GM12878 (cell line): ENCODE measurements at regions not wholly inside any gene's neighbourhood (a gene's known extent, or its start where the extent isn't known, plus 50 kb on each side); places are given as distances from the start of the nearest gene placed in this dataset.

ENCODE experiments used
- ATAC-seq: fragments of 200-7000 bp; cut with Tn5 transposase; 3 replicates; pipeline ENCODE4 v1.9.1; 2020; ENCODE audit warnings: mild to moderate bottlenecking, moderate library complexity
- BruUV-seq: library from RNA; stranded (reverse); fragments of 400-500 nt; replicated peaks from 2 replicates; lab custom pipeline; 2021; lab: Mats Ljungman, UMichigan
- CTCF ChIA-PET: fragments of 300-600 bp; sonication (Branson Sonifier 250); formaldehyde crosslinking; extraction: SDS; loops from one replicate; lab custom pipeline; 2021; ENCODE audit warnings: inconsistent platforms; lab: Yijun Ruan, JAX
- POLR2A ChIA-PET: fragments of 350-600 bp; formaldehyde crosslinking; extraction: SDS; loops from one replicate; lab custom pipeline; 2021; ENCODE audit warnings: inconsistent platforms; lab: Charles Lee
- RAD21 ChIA-PET: fragments of 300-600 bp; sonication (Branson Sonifier 250); formaldehyde crosslinking; loops from one replicate; lab custom pipeline; 2023; ENCODE audit warnings: antibody characterized with exemption; ENCODE audit not compliant: unreplicated experiment; lab: Charles Lee
- SMC1A ChIA-PET: fragments of 300-600 bp; sonication (Branson Sonifier 250); formaldehyde crosslinking; loops from one replicate; lab custom pipeline; 2023; ENCODE audit not compliant: unreplicated experiment, uncharacterized antibody; lab: Charles Lee
- DNase-seq: peaks from one replicate; pipeline ENCODE4 v3.0.0-alpha.2; 2011; ENCODE audit warnings: low read depth, low spot score
- FAIRE-seq: peaks from 3 replicates; lab custom pipeline; 2011; peaks lifted over from hg19 to GRCh38; lab: Jason Lieb, UNC
- H2AFZ ChIP-seq: 2 replicates; pipeline ENCODE4 v1.6.0; 2011; ENCODE audit warnings: low read depth, low read length, control low read depth; ENCODE audit not compliant: control insufficient read depth
- H3K27ac ChIP-seq: 2 replicates; pipeline ENCODE4 v1.5.1; 2011; ENCODE audit warnings: control low read depth; ENCODE audit not compliant: control insufficient read depth, insufficient read depth
- H3K27me3 ChIP-seq, 2 experiments: replicated peaks in 1 of 2; 2 replicates each; pipeline versions ENCODE4 v1.6.0 to v1.6.1; 2011; ENCODE audit warnings: low read length in 1 of 2; ENCODE audit not compliant: control insufficient read depth in 2 of 2, insufficient read depth in 2 of 2
- H3K36me3 ChIP-seq, 2 experiments: 2 replicates each; pipeline ENCODE4 v1.5.1; 2011; ENCODE audit warnings: low read length in 1 of 2; ENCODE audit not compliant: control insufficient read depth in 2 of 2, insufficient read depth in 2 of 2
- H3K4me1 ChIP-seq: 2 replicates; pipeline ENCODE4 v1.6.1; 2011; ENCODE audit warnings: mild to moderate bottlenecking, low read length, moderate library complexity, mixed read lengths; ENCODE audit not compliant: control insufficient read depth, insufficient read depth
- H3K4me2 ChIP-seq: 2 replicates; pipeline ENCODE4 v1.6.0; 2011; ENCODE audit warnings: control low read depth; ENCODE audit not compliant: control insufficient read depth, insufficient read depth
- H3K4me3 ChIP-seq: fragments of 200-600 bp; sonication (generic); 2 replicates; pipeline ENCODE4 v1.5.1; 2016
- H3K79me2 ChIP-seq: 2 replicates; pipeline ENCODE4 v1.6.0; 2011; ENCODE audit warnings: low read length; ENCODE audit not compliant: control insufficient read depth, insufficient read depth
- H3K9ac ChIP-seq: 2 replicates; pipeline ENCODE4 v1.8.0; 2011; ENCODE audit warnings: low read length, control low read depth, mixed read lengths; ENCODE audit not compliant: control insufficient read depth, insufficient read depth
- H3K9me3 ChIP-seq: replicated peaks from 3 replicates; pipeline ENCODE4 v1.5.1; 2011; ENCODE audit warnings: mild to moderate bottlenecking, low read length; ENCODE audit not compliant: control insufficient read depth, insufficient read depth
- H4K20me1 ChIP-seq: 2 replicates; pipeline ENCODE4 v1.6.0; 2011; ENCODE audit not compliant: control insufficient read depth, insufficient read depth
- BCL11A ChIP-seq: IDR thresholded peaks from 2 replicates; pipeline ENCODE4 v1.6.1; 2011; ENCODE audit warnings: low read depth, low read length
- IKZF2 ChIP-seq, 2 experiments: fragments of 450-650 bp; IDR thresholded peaks; 2 replicates each; pipeline ENCODE4 v1.6.1; 2017; ENCODE audit warnings: mild to moderate bottlenecking in 2 of 2, moderate library complexity in 2 of 2
- NR2C1 ChIP-seq: fragments of 450-650 bp; IDR thresholded peaks from 2 replicates; pipeline ENCODE4 v1.6.1; 2017; ENCODE audit warnings: antibody characterized with exemption, mild to moderate bottlenecking, moderate library complexity
- RUNX3 ChIP-seq: IDR thresholded peaks from 2 replicates; pipeline ENCODE4 v1.6.1; 2012; ENCODE audit warnings: low read length, inconsistent platforms
- ZNF274 ChIP-seq: IDR thresholded peaks from one replicate; pipeline ENCODE4 v1.8.0; 2011; ENCODE audit not compliant: insufficient read length, insufficient read depth
- WGBS: methylation state at CpG from one replicate; pipeline ENCODE4 v1.1.6; 2016; ENCODE audit warnings: low lambda C conversion rate; ENCODE audit not compliant: insufficient replicate concordance, insufficient coverage; ENCODE audit errors: missing lambda C conversion rate; 5-methylcytosine and 5-hydroxymethylcytosine counted together
- in situ Hi-C: fragments of 300-500 bp; cut with MboI; formaldehyde crosslinking; loops from 9 replicates; pipeline ENCODE4 v1.14.3; 2018; ENCODE audit warnings: mixed read lengths
- intact Hi-C: fragments of 100-400 bp; cut with micrococcal nuclease; formaldehyde crosslinking; loops from one replicate; pipeline ENCODE4 v1.14.2; 2022; ENCODE audit not compliant: unreplicated experiment

- no peak overlapping the region for H2AFZ ChIP-seq
- ChIA-PET POLR2A (interaction anchor here (0.8 to 0.9 kb wide), 2 partner anchors 8 to 16 kb away, joined by 3 to 4 read pairs; no protein-coding TSS in a partner anchor), SMC1A (interaction anchor here (0.6 to 5.3 kb wide), 12 partner anchors 11 to 197 kb away, joined by 3 to 47 read pairs (median 4); no protein-coding TSS in a partner anchor), RAD21 (interaction anchor here (1.0 to 2.5 kb wide), 9 partner anchors 8 to 74 kb away, joined by 3 to 11 read pairs (median 5); no protein-coding TSS in a partner anchor), CTCF (interaction anchor here (0.9 to 1.4 kb wide), 3 partner anchors 9 to 179 kb away, joined by 3 read pairs; no protein-coding TSS in a partner anchor)
- in situ Hi-C loops (loop anchor here (25.0 kb wide), 1 partner anchor 94 kb away; the partner anchor contains the start of gene STK17B), intact Hi-C loops (no loop called here)
- no peaks in the 10 kb centered on the region for H4K20me1 ChIP-seq
- no peaks in the 10 kb centered on the region for H3K9me3 ChIP-seq
- H3K36me3 ChIP-seq, result peaks cover 0 to 12% of the 10 kb centered on the region in 2 experiments; a peak in 2 of 4 replicates
- no peaks in the 10 kb centered on the region for H3K79me2 ChIP-seq
- no peak overlapping the region for H3K9ac ChIP-seq
- 0% methylated on average over 1 of the region's 1 CpG for WGBS
- no peak overlapping the region for H3K27ac ChIP-seq
- ATAC-seq (peak; percentile 80), DNase-seq (no peak), FAIRE-seq (no peak)
- H3K4me1 ChIP-seq, result no peaks in the 10 kb centered on the region
- no TSS peak for BruUV-seq
- no peak overlapping the region for H3K4me3 ChIP-seq
- no peak overlapping the region for H3K4me2 ChIP-seq
- no peaks in the 10 kb centered on the region for H3K27me3 ChIP-seq
- TF ChIP-seq BCL11A, result no peak
- TF ChIP-seq RUNX3, result peak; percentile 30; the same call in 1 of the 2 replicates
- TF ChIP-seq NR2C1, result no peak
- TF ChIP-seq IKZF2 (IDR thresholded peaks at IDR 0.05), result 0 out of 4 replicates have a peak, but pooled peaks have one; percentile 10 to 20
Measured at GRCh38 chr2:196256585-196256984, 85.2 kb upstream of the STK17B start.

GRCh38 chr2:196257086-196257485 lies 85.7 kb upstream of the STK17B start:
- Histone ChIP-seq H3K9ac (no peak overlapping the region), H3K4me2 (no peak overlapping the region), H3K27me3 (no peaks in the 10 kb centered on the region), H3K27ac (no peak overlapping the region), H3K79me2 (no peaks in the 10 kb centered on the region), H3K4me1 (no peaks in the 10 kb centered on the region), H2AFZ (no peak overlapping the region), H4K20me1 (no peaks in the 10 kb centered on the region), H3K9me3 (no peaks in the 10 kb centered on the region), H3K4me3 (no peak overlapping the region), H3K36me3 (peaks cover 0 to 12% of the 10 kb centered on the region in 2 experiments; a peak in 2 of 4 replicates)
- ATAC-seq (no peak), FAIRE-seq (no peak), DNase-seq (no peak)
- ChIA-PET RAD21 (interaction anchor here (1.0 to 2.5 kb wide), 9 partner anchors 9 to 74 kb away, joined by 3 to 11 read pairs (median 5); no protein-coding TSS in a partner anchor), SMC1A (interaction anchor here (0.6 to 5.3 kb wide), 9 partner anchors 9 to 97 kb away, joined by 3 to 47 read pairs (median 3); no protein-coding TSS in a partner anchor), CTCF (interaction anchor here (0.9 to 1.4 kb wide), 2 partner anchors 9 to 56 kb away, joined by 3 read pairs; no protein-coding TSS in a partner anchor), POLR2A (interaction anchor here (0.8 kb wide), 1 partner anchor 9 kb away, joined by 4 read pairs; no protein-coding TSS in a partner anchor)
- BruUV-seq, result no TSS peak
- in situ Hi-C loops (loop anchor here (25.0 kb wide), 1 partner anchor 95 kb away; the partner anchor contains the start of gene STK17B), intact Hi-C loops (no loop called here)
- TF ChIP-seq IKZF2 (IDR thresholded peaks at IDR 0.05) (0 out of 4 replicates have a peak, but pooled peaks of 1 of the 2 experiments have one; percentile 6), ZNF274 (no peak)
- 42% methylated on average over 3 of the region's 3 CpGs for WGBS
